DMS79 (cell line): ENCODE measurements at regions not wholly inside any gene's neighbourhood (a gene's known extent, or its start where the extent isn't known, plus 50 kb on each side); places are given as distances from the start of the nearest gene placed in this dataset.
"Not testable (repeated sequence)": the region's sequence is repeated elsewhere in the genome, so short reads cannot be mapped to it uniquely, and the experiment has no call there.

Source experiments
- DNase-seq: peaks from one replicate; lab custom pipeline; 2025; lab: John Stamatoyannopoulos, UW

- no peak for DNase-seq
Observed at GRCh38 chr6:40152196-40152595, 217.9 kb upstream of the MOCS1 start.

DNA sequence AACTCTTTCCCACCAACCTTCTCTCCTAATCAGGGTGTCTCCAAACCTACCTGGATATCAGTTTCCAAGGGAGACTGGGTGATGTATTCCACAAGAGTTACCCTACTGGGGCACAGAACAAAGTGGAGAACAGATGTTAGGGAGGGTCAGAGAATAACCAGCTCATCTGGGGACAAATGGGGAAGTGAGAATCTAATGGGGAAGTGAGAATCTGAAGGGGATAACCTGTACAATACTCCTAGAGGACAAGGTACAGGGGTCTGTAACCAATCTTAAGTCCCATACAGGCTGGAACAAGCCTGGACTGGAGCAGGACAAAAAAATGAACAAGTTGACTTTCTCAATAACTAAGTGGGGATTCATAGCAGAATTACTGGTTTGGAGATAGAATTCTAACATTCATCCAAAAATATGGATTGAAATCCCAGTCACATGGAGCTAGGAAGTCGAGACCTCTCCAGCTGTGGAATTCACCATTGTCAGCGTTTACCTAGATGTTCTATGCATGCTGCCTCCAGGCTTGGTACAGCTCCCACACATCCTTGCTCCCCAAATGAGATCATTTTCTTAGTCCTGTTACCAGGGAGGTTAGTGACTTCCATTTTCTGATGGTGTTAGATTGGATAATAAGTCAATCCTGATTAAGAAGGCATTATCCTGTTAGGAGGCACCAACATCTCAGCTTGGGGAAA lies 214.8 kb upstream of the MOCS1 start:
- DNase-seq: no peak

DNA sequence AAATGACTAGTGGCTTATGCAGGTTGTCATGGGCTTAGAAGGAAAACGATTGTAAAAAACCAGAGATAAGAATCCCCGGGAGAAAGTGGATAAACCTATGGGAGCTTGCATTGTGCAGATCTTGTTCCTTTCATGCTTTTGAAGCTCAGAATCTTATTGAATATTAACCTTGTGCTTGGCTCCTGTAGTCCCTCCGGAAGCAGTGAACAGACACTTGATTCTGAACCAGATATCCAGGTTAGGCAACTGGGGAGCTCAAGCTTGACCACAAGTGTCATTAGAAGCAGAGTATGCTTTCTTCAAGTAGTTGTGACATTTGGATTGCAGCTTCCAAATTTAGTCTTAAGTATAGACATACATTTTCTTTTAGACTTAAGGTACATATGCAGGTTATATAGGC lies 212.6 kb upstream of the MOCS1 start:
- DNase-seq: peak; percentile 61

DNA sequence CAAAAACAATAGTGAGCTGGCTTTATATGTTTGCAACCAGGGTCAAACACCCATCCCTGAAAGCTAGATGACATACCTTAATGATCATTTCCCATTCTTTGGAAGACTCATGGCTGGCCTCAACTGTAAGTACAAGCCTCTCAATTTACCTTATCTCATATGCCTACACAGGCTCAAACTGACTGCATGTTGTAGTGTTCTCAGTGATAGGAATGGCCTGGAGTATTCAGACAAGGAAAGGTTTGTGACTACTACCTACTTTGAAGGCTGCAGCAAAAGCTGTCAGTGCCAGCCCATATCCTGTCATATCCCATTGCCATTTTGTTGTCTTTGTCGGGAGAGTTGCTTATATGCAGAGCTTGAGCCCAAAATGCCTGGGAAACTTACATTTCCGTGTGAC lies 205.2 kb upstream of the MOCS1 start:
- DNase-seq: no peak

DNA sequence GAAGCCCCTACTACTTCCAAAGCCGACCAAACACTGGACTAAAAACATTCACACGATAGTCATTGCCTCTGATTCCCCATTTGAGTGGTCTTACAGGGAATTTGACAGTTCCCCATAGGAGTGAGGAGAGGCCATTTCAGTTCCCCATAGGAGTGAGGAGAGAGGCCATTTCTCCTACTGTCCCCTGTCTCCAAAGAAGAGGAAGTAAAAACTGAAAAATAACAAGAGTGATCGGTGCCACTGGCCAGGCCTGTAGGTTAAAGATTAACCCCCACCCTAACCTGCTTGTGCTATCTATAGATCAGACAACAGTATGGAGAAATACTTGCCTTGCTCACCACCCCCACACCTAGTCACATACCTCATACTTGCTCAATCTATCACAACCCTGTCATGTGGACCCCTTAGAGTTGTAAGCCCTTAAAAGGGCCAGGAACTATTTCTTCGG lies 204.0 kb upstream of the MOCS1 start:
- DNase-seq: no peak

DNA sequence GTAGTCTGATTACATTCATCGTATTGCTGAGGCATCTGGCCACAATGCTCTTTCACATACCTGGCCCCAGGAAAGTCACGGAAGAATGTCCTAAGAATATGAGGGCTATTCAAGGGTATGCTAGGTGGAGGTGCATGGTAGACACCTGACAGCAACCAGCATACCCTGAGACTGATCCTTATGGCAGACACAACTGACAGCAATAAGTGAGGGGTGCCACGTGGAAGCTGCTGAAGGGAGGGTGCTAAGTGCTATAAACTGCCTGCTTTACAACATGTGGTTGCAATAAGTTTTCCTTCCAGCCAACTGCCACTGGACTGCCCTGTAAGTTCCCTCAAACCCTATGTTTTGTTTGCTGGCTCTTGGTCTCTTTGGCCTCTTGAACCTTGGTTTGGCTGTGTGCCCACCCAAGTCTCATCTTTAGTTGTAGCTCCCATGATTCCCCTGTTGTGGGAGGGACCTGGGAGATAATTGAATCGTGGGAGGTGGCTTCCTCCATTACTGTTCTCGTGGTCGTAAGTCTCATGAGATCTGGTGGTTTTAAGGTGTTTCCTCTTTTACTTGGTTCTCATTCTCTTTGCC lies 201.3 kb upstream of the MOCS1 start:
- no peak for DNase-seq

- DNase-seq: not testable (repeated sequence)
Observed at GRCh38 chr6:40133981-40134380, 199.7 kb upstream of the MOCS1 start.

DNA sequence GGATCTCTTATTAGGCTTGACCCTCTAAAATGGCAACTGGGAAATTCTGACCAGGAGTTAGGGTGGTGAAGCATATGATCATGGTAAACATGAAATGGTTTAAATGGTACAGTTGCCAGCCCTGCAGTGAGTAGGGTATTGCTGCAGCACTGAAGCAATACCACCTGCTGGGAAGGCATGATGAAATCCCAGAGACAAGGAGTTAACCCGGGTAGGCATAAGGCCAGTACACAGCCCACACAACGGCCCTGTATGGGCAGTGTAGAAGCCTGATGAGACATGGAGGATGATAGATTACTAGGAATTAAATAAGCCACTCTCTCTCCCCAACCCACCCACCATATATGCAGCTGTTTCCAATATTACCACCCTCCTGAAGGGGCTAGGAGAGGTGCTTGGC lies 197.4 kb upstream of the MOCS1 start:
- no peak for DNase-seq

DNA sequence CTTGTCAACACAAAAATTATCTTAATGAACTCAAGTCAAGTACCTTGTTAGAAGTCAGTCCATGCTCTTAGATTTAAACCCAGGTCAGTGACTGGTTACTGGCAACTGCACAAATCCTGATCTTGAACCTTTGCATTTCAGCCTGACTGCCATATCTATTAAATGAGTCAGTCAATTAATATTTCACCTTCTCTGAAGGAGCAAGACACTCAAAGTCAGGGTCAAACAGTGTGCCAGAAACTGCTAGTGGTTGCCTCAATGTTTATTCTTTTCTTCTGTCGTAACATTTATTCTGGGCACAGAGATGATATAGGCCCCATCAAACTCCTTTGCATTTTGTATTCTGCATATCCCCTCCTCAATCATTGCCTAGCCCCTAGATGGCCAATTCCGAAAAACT lies 193.9 kb upstream of the MOCS1 start:
- DNase-seq: no peak

DNA sequence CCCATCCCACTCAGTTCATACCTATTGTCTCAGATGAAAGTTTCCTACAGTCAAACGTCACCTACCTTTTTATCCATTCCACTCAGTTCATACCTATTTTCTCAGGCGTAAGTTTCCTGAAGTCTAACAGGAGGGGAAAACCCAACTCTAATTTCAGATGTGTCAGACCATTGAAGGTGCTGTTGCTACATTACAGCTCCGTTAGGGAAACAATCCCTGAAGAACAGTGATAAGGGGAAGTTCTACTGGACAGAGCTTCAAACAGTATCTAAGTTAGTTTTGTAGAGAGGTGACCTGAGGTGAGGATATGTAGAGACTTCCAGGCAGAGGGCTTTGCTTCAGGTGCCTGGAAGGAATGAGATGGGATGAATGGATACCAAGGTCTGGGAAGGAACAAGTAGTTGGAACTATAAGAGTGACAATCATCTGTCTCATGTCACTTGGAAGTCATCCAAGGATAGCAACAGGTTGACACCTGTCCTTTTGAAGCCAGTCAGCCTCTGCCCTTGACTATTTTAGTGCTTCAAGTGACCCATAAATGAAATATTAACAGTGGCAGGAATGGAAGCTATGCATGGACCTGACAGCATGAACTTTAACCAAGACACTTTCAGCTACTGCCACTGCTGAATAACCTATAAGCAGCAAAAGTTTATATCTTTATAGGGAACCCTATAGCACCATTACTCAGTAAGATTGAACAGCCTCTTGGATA lies 191.6 kb upstream of the MOCS1 start:
- DNase-seq: no peak

DNA sequence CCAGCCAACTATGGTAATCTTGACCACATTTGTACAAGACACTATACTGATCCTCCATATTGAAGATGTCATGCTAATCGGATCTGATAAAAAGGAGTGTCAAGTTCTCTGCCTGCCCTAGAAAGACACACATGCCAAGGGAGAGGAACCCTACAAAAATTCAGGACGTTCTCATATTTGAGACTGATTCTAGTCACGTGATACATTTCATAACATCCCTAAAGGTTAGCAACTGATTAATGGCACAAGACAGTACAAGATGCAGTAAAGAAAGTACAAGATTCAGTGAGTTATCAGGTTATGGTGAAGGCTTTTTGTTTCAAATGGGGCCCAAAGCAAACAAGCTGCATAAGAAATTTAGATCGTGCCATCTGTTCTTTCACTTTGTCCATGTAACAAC lies 190.7 kb upstream of the MOCS1 start:
- DNase-seq: no peak

DNA sequence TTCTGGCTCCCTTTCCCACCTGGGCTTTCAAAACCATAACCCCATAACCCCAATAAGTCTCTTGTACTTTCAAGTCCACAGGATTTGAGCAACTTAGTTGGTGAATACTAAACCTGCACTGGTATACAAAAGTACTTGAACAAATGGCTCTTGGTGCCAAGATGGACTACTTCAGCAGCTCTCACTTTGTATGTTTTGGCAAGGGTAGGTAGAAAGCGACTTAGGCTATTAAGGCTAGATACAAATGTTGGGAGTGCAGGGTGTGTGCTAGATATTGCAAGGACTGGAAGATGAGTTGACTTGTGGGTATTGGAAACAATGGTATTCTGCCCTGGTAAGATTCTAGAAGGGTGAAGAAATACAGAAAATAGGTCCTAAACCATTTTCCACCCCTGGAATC lies 182.6 kb upstream of the MOCS1 start:
- DNase-seq: peak; percentile 91

DNA sequence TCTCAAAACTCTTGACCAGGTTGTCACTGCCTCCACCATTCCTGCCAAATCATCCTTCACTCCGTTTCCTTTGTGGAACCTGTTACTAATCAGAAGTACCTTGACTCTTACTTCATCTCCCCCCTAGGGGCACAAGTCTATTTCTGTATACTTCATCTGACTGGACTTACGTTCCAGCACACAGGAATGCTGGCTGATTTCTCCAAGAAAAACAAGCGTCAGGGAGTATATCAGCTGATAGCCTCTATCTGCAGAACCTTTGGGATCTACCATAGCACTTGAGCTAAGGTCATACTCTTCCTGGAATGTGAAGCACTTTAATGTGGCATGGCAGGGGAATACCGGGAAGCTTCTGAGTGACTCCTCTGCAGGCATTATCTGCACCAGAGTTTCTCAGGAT lies 178.1 kb upstream of the MOCS1 start:
- no peak for DNase-seq

DNA sequence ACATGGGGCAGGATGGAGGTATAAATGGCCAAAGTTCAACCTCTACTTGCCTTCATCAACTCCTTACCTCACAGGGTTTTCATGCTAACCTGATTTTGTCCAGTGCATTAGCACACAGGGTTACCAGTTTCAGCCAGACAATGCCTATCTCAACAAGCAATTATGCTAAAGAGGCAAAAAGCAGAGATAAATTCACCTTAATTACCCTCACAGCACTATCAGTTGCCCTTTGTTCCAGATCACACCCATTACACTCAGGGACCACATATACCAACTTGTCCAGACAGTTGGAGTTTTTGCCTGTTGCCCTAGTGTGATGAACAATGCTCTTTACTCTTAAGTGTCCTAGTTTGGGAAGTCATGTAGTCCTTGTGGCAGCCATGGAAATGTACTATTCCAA lies 174.5 kb upstream of the MOCS1 start:
- DNase-seq: no peak

DNA sequence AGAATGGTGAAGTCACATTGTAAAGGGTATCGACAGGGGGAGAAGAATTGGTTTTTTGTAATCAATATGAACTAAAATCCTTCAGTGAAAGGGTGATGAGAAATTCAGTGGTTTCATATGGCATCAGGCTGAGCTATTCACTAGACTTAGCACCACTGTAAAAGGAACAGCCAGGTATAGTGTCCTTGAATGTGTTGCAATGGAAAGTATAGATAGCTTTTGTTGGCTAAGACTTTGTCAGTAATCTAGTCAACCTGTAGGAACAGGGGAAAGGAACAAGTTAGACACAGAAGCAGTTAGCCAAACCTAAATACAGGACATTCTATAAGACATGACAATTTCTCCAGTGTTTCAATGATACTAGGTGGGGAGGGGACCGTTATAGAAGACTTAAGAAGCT lies 172.6 kb upstream of the MOCS1 start:
- DNase-seq: no peak

- no peak for DNase-seq
Observed at GRCh38 chr6:40098774-40099173, 164.5 kb upstream of the MOCS1 start.

DNA sequence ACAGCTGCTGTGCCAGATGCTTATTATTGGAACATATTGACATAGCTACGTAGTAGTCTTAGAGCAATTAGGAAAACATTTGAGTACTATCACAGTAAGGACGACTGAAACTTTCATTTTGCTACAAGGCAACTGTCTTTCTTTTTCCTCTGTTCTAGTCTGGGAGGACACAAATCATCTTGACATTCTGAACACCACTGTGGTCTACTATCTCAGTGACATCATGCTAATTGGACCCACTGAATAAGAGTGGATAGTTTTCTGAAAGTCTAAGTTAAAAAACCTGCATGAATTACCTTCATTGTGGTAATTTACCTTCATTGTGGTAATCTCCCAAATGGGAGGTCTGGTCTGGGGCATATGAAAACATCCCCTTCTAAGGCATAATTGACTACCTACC lies 163.3 kb upstream of the MOCS1 start:
- DNase-seq: no peak

GRCh38 chr6:40083141-40083920 lies 149.1 kb upstream of the MOCS1 start:
- no peak for DNase-seq

DNA sequence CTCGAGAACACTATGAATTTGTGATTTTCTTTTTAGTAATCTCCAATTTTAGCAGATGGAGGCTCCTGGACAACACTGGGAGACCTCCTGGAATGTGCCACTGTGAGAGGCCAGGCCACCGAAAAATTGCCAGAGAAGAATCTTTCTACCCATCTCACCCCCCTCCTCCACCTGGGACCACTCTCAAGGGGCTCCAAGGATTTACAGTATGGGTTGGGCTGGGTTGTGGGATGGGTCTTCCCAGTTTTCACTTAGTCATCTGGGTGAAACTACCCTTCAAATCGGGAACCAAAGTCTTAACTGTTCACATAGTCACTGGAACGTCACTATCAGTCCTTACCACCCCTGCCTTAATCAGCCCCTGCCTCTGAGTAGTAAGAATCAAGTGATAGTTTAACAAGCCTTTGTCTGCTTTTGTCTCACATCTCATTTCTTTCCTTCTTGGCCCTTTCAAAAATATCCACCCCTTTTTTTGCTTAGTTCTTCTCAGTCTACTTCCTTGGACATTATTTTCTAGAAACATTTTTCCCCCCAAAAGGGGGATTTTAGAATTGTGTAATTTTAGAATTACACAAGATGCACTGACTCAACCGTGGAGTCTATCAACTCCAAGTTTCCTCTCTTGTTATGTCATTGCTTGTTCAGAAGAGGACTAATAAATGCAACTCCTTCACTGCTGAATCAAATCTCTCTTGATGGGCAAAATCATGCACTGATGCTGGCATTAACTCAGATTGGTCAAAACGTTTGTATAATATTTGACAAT lies 148.2 kb upstream of the MOCS1 start:
- DNase-seq: no peak

- no peak for DNase-seq
Observed at GRCh38 chr6:40077736-40078135, 143.5 kb upstream of the MOCS1 start.

DNA sequence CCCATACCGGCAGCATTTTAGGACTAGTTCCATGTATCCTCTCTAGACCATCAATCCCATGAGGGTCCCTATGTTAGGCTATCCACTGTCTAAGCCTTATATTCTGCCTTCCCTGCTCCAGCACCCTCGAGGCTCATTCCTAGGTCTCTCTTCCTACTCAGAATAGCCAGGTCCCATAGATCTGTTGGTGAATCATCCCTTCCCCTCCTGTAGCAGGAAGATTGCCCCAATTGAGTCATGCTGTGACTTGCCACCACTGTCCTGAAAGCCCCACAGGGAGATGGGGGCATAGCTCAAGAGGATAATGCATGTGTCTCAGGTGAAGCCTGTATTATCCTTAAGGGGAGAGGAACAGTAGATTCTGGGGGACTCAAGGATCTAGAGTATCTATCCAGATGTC lies 143.1 kb upstream of the MOCS1 start:
- no peak for DNase-seq

DNA sequence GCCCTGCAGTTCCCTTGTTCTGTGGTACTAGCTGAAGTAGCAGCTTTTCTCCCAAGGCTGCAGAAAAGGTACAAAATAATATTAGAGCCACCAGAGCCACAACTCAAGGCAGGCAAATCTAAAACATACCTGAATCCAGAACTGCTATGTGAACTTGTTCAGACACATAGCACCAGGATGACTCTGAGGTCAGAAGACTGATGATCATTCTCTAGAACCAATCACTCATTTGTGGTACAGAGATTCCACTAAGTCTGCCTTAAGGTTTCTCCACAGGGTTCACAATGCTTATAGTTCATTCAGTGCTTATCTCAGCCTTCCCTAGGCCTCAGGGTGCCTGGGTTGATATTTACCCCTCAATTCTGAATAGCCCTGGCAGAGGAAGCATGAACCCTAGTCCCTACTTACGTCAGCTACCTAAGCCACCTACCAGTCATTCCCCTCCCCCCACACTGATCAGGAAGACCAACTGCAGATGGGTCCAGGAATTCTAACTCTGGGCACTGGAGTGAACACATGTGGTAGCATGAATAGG lies 140.9 kb upstream of the MOCS1 start:
- DNase-seq: no peak
